Nephron progenitor cell (in vitro differentiated cells): ENCODE measurements at regions not wholly inside any gene's neighbourhood (a gene's known extent, or its start where the extent isn't known, plus 50 kb on each side); places are given as distances from the start of the nearest gene placed in this dataset.

Experiments used
- DNase-seq: peaks from one replicate; pipeline ENCODE4 v3.0.0; 2021
- H3K27ac Mint-ChIP-seq: 2 replicates; pipeline ENCODE4 v1.8.0; 2021; ENCODE audit warnings: mild to moderate bottlenecking, moderate library complexity, mixed read lengths
- H3K27me3 Mint-ChIP-seq: 2 replicates; pipeline ENCODE4 v1.8.0; 2021; ENCODE audit warnings: mild to moderate bottlenecking, low read depth, mixed read lengths; ENCODE audit not compliant: poor library complexity
- H3K36me3 Mint-ChIP-seq: 2 replicates; pipeline ENCODE4 v1.8.0; 2021; ENCODE audit warnings: low read depth, mixed read lengths
- H3K4me1 Mint-ChIP-seq: 2 replicates; pipeline ENCODE4 v1.8.0; 2021; ENCODE audit warnings: mixed read lengths
- H3K4me3 Mint-ChIP-seq: 2 replicates; pipeline ENCODE4 v1.8.0; 2021; ENCODE audit warnings: mild to moderate bottlenecking, moderate library complexity, mixed read lengths
- H3K9me3 Mint-ChIP-seq: 2 replicates; pipeline ENCODE4 v1.8.0; 2021; ENCODE audit warnings: mild to moderate bottlenecking, moderate library complexity, mixed read lengths
- TF ChIP-seq, protein P1 (sequence below): fragments of 200-600 bp; sonication (generic); IDR thresholded peaks from 2 replicates; pipeline ENCODE4 v1.5.0; 2021; ENCODE audit warnings: antibody characterized with exemption

DNA sequence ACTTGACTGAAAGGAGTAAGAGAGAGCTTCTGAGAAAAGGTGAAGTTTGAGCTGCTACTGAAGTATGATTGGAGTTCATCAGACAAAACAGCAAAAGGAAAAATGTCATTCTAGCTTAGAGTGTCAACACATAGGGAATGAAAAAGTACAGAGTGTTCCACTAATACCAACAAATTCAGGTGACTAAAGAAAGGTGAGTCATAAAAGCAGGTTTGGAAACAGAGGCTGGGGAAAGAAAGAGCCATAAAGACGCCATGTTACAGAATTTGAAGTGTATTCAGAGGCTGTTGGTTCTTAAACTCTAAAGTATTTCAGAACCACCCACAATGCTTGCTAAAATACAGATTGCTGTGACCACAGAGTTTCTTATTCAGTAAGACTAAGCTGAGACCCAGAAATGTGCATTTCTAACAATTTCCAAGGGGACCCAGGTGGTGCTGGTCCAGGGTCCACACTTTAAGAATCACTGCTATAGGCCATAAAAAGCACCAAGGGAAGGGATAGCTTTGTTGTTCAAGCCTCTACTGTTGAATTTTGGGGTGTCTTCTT, 143.1 kb downstream of the ELAPOR2 start:
- no peak for DNase-seq
- Mint-ChIP-seq H3K4me1 (peaks cover 5% of the 10 kb centered on the region), H3K27ac (peak overlapping the region; percentile 31), H3K9me3 (no peaks in the 10 kb centered on the region), H3K36me3 (peaks cover 38% of the 10 kb centered on the region), H3K27me3 (peaks cover 2% of the 10 kb centered on the region), H3K4me3 (no peak overlapping the region)
- TF ChIP-seq, protein P1, sequence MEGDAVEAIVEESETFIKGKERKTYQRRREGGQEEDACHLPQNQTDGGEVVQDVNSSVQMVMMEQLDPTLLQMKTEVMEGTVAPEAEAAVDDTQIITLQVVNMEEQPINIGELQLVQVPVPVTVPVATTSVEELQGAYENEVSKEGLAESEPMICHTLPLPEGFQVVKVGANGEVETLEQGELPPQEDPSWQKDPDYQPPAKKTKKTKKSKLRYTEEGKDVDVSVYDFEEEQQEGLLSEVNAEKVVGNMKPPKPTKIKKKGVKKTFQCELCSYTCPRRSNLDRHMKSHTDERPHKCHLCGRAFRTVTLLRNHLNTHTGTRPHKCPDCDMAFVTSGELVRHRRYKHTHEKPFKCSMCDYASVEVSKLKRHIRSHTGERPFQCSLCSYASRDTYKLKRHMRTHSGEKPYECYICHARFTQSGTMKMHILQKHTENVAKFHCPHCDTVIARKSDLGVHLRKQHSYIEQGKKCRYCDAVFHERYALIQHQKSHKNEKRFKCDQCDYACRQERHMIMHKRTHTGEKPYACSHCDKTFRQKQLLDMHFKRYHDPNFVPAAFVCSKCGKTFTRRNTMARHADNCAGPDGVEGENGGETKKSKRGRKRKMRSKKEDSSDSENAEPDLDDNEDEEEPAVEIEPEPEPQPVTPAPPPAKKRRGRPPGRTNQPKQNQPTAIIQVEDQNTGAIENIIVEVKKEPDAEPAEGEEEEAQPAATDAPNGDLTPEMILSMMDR = no peak

DNA sequence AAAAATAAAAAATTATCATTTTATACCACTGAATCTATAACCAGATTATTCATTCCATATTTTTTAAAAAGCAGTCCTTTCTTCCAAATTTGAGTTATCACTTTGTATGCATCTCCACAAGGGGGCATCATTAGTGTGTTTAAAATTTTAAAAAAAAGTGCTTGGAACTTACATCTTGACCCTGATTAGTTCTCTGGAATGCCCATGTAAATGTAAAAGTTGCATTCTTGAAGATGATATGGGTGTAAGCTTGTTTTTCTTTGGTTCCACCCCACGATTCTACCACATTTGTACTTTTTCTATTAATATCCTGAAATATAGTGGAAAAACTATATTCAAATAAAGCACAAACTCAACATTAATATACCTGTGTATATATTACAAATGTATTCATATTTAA, 144.9 kb downstream of the ELAPOR2 start:
- Mint-ChIP-seq H3K36me3 (peaks cover 39% of the 10 kb centered on the region), H3K27me3 (peaks cover 2% of the 10 kb centered on the region), H3K4me3 (no peak overlapping the region), H3K4me1 (peaks cover 5% of the 10 kb centered on the region), H3K9me3 (no peaks in the 10 kb centered on the region), H3K27ac (no peak overlapping the region)
- TF ChIP-seq, protein P1 = peak; percentile 47
- no peak for DNase-seq
